Panc1 (cell line): ENCODE measurements at regions not wholly inside any gene's neighbourhood (a gene's known extent, or its start where the extent isn't known, plus 50 kb on each side); places are given as distances from the start of the nearest gene placed in this dataset.

ENCODE experiments used
- ATAC-seq: fragments of 200-7000 bp; cut with Tn5 transposase; 2 replicates; pipeline ENCODE4 v1.9.1; 2020; ENCODE audit warnings: mild to moderate bottlenecking, moderate library complexity
- BruUV-seq: library from RNA; stranded (reverse); fragments of 400-500 nt; replicated peaks from 2 replicates; lab custom pipeline; 2021; lab: Mats Ljungman, UMichigan
- CTCF ChIA-PET: fragments of 300-600 bp; sonication (Branson Sonifier 250); formaldehyde crosslinking; loops from one replicate; lab custom pipeline; 2022; ENCODE audit warnings: antibody characterized with exemption; lab: Charles Lee
- POLR2A ChIA-PET: fragments of 300-600 bp; sonication (Branson Sonifier 250); formaldehyde crosslinking; loops from one replicate; lab custom pipeline; 2022; ENCODE audit warnings: antibody characterized with exemption; lab: Charles Lee
- DNase-seq: peaks from one replicate; pipeline ENCODE4 v3.0.0-alpha.2; 2010; ENCODE audit warnings: low read depth, low spot score
- H3K27ac ChIP-seq: 2 replicates; pipeline ENCODE4 v1.5.1; 2011; ENCODE audit warnings: mild to moderate bottlenecking, low read length, inconsistent platforms
- H3K27me3 ChIP-seq: fragments of 200-500 bp; sonication (Bioruptor generic); 2 replicates; pipeline ENCODE4 v1.6.0; 2014; ENCODE audit warnings: low read length, inconsistent platforms; ENCODE audit not compliant: control insufficient read depth, insufficient read depth
- H3K36me3 ChIP-seq: fragments of 200-500 bp; sonication (Bioruptor generic); 2 replicates; pipeline ENCODE4 v1.5.1; 2014; ENCODE audit warnings: inconsistent platforms, mild to moderate bottlenecking, low read length, moderate library complexity; ENCODE audit not compliant: control insufficient read depth, insufficient read depth
- H3K4me1 ChIP-seq: 2 replicates; pipeline ENCODE4 v1.5.1; 2011; ENCODE audit warnings: inconsistent platforms, mild to moderate bottlenecking, low read length, moderate library complexity; ENCODE audit not compliant: control insufficient read depth, insufficient read depth
- H3K4me3 ChIP-seq, 2 experiments: 2 replicates each; pipeline ENCODE4 v1.5.1; 2011 to 2012; ENCODE audit warnings: low read depth in 2 of 2, low read length in 2 of 2, mild to moderate bottlenecking in 2 of 2, inconsistent platforms in 1 of 2, moderate library complexity in 1 of 2
- H3K9me3 ChIP-seq: fragments of 200-500 bp; sonication (Bioruptor generic); 2 replicates; pipeline ENCODE4 v1.5.1; 2014; ENCODE audit warnings: low read depth, mild to moderate bottlenecking, inconsistent platforms, low read length, moderate library complexity; ENCODE audit not compliant: control insufficient read depth, insufficient read depth
- CTCF ChIP-seq: fragments of 450-650 bp; IDR thresholded peaks from 2 replicates; pipeline ENCODE4 v1.5.1; 2017; ENCODE audit warnings: mild to moderate bottlenecking
- POLR2AphosphoS5 ChIP-seq: IDR thresholded peaks from 2 replicates; pipeline ENCODE4 v1.6.1; 2012; ENCODE audit warnings: mild to moderate bottlenecking, low read depth, low read length, moderate library complexity
- REST ChIP-seq, 2 experiments: IDR thresholded peaks; 2 replicates each; pipeline ENCODE4 v1.6.1; 2011 to 2012; ENCODE audit warnings: low read depth in 2 of 2, control low read depth in 1 of 2, low read length in 1 of 2, mild to moderate bottlenecking in 1 of 2, moderate library complexity in 1 of 2; ENCODE audit not compliant: insufficient read depth in 1 of 2
- SIN3A ChIP-seq: IDR thresholded peaks from 2 replicates; pipeline ENCODE4 v1.6.1; 2012; ENCODE audit warnings: low read depth, mild to moderate bottlenecking, low read length, moderate library complexity, borderline replicate concordance; ENCODE audit not compliant: insufficient read depth
- TCF7L2 ChIP-seq: IDR thresholded peaks from 2 replicates; pipeline ENCODE4 v1.6.1; 2011; ENCODE audit warnings: mild to moderate bottlenecking, low read depth, low read length, inconsistent platforms
- in situ Hi-C: cut with HindIII; loops from 2 replicates; pipeline ENCODE4 v1.10.0; 2016; ENCODE audit warnings: low sequenced_read_pairs, low pct_unique_long_range_greater_than_20kb
- intact Hi-C: fragments of 100-400 bp; cut with micrococcal nuclease; formaldehyde crosslinking; loops from one replicate; pipeline ENCODE4 v1.10.0; 2022; ENCODE audit not compliant: unreplicated experiment

GRCh38 chr4:93888308-93888707 is 59.8 kb downstream of the ATOH1 start:
- in situ Hi-C loops = no loop called here
- Histone ChIP-seq H3K4me1 (no peaks in the 10 kb centered on the region), H3K27ac (no peak overlapping the region), H3K36me3 (no peaks in the 10 kb centered on the region), H3K27me3 (no peaks in the 10 kb centered on the region), H3K4me3 (no peak overlapping the region), H3K9me3 (no peaks in the 10 kb centered on the region)
- no TSS peak for BruUV-seq
- ChIA-PET POLR2A (no interaction called here), CTCF (no interaction called here)
- ATAC-seq (no peak), DNase-seq (no peak)
- intact Hi-C loops = no loop called here
- TF ChIP-seq SIN3A = no peak
- no peak for TF ChIP-seq TCF7L2
- TF ChIP-seq CTCF = no peak
- TF ChIP-seq REST (IDR thresholded peaks at IDR 0.05; ENCODE audit: insufficient read depth in 1 of 2, low read depth in 2 of 2, low read length in 1 of 2) = no peak
- no peak for TF ChIP-seq POLR2AphosphoS5

GRCh38 chr4:93888768-93889167 is 60.2 kb downstream of the ATOH1 start:
- Histone ChIP-seq H3K36me3 (no peaks in the 10 kb centered on the region), H3K27me3 (no peaks in the 10 kb centered on the region), H3K4me3 (no peak overlapping the region), H3K9me3 (no peaks in the 10 kb centered on the region), H3K27ac (no peak overlapping the region), H3K4me1 (no peaks in the 10 kb centered on the region)
- intact Hi-C loops = no loop called here
- CTCF ChIA-PET = no interaction called here
- TF ChIP-seq REST (IDR thresholded peaks at IDR 0.05; ENCODE audit: insufficient read depth in 1 of 2, low read depth in 2 of 2, low read length in 1 of 2) = no peak
- in situ Hi-C loops = no loop called here
- ATAC-seq (no peak), DNase-seq (no peak)
- POLR2A ChIA-PET = no interaction called here
- BruUV-seq = no TSS peak
